HAP-1 (cell line): ENCODE measurements at regions not wholly inside any gene's neighbourhood (a gene's known extent, or its start where the extent isn't known, plus 50 kb on each side); places are given as distances from the start of the nearest gene placed in this dataset.

Source experiments
- DNase-seq, 2 experiments: peaks; one replicate each; pipeline ENCODE4 v3.0.0-alpha.2; 2016 to 2020; ENCODE audit warnings: low spot score in 2 of 2
- H3K27me3 ChIP-seq: fragments of 250-450 bp; sonication (Bioruptor Pico); 2 replicates; pipeline ENCODE4 v1.5.1; 2020; ENCODE audit warnings: low read depth, mild to moderate bottlenecking, moderate library complexity
- H3K36me3 ChIP-seq: fragments of 250-450 bp; sonication (Bioruptor Pico); replicated peaks from 2 replicates; pipeline ENCODE4 v1.5.1; 2020; ENCODE audit warnings: mild to moderate bottlenecking
- H3K4me1 ChIP-seq: fragments of 250-450 bp; sonication (Bioruptor Pico); 2 replicates; pipeline ENCODE4 v1.5.1; 2020; ENCODE audit warnings: mild to moderate bottlenecking
- H3K4me3 ChIP-seq: fragments of 250-450 bp; sonication (Bioruptor Pico); 2 replicates; pipeline ENCODE4 v1.5.1; 2020; ENCODE audit warnings: mild to moderate bottlenecking, moderate library complexity
- H3K9me3 ChIP-seq: fragments of 250-450 bp; sonication (Bioruptor Pico); 2 replicates; pipeline ENCODE4 v1.5.1; 2020; ENCODE audit warnings: mild to moderate bottlenecking, moderate library complexity
- in situ Hi-C: fragments of 300-500 bp; cut with MboI; formaldehyde crosslinking; loops from 3 replicates; pipeline ENCODE4 v1.14.3; 2020; ENCODE audit warnings: low sequenced_read_pairs, inconsistent platforms, mixed read lengths

DNA sequence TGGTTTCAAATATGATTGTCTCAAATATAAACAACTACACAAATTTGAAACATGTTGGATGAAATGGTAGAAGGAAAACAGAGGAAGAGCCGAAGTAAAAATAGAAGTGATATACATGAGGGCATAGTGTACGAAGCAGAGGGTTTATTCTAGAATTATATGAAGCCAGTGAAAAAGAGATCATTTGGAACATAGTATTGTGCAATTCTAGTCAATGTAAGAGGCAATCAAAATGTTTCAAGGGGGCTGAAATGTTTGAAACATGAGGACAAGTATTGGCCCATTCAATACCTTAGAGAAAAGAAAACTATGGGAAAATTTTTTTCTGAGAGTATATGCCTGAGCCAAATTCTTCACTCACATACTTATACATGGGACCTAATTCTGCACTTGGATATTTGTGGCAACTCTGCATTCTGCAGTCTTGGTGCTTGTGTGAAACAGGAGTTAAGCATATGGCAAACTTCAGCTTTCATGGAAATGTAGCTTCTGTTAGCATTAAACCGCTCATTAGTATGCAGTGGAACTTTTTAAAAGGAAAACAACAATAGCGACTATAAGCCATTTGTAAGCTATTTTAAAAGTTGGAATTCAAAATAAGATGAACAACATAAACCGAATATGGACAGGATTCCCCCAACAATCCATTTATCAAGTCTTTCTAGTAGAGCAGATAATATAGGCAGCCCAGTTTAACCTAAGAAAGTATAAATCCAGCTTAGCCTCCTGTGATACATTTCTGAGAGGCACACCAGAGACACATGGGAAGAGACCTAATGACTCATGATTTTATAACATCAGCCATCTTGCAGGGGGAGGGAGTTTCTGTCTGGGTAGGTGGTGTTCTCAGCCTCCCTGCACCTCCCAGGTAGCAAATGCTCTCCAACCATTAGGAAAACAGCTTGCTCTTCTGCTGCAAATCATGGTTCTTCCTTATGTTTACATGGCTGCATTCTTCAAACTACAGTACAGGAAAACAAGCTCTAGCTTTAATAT is 197.8 kb downstream of the PAX3 start:
- in situ Hi-C loops = no loop called here
- no peaks in the 10 kb centered on the region for H3K9me3 ChIP-seq
- H3K4me3 ChIP-seq = no peak overlapping the region
- H3K27me3 ChIP-seq = peaks cover 17% of the 10 kb centered on the region
- no peaks in the 10 kb centered on the region for H3K4me1 ChIP-seq
- no peaks in the 10 kb centered on the region for H3K36me3 ChIP-seq
- no peak for DNase-seq

DNA sequence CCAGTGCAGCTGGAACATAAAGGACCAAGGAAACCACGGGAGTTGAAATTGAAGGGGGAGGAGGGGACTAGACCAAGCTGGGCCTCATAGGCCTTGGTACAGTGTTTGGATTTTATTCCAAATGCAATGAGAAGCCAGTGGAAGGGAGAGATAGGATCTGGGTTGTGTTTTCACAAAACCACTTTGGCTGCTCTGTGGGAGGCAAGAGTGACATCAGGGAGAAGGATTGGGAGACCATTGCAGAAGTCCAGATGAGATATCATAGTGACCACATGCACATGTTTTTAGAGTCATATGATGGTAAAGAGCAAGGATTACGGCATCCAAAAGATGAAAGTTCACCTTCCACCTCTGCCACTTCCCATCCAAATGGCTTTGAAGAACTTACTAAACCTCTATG is 210.2 kb downstream of the PAX3 start:
- in situ Hi-C loops = no loop called here

DNA sequence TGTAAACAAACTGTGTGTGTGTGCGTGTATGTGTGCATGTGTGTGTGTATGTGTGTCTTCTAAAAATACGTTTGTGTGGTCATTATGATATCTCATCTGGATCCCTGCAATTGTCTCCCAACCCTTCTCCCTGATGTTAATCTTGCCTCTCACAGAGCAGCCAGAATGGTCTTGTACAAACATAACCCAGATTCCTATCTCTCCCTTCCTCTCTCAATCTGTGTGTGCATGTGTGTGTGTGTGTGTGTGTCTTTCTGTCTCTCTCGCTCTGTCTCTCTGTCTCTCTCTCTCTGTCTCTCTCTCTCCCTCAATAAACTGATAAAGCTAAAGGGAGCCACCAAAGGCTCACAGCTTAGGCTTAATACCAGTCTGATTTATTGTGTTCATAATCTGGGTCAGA is 210.8 kb downstream of the PAX3 start:
- in situ Hi-C loops = no loop called here
- DNase-seq = no peak
- peaks cover 13% of the 10 kb centered on the region for H3K27me3 ChIP-seq

More for the DNA sequence above, 210.2 kb downstream of the PAX3 start:
- H3K4me3 ChIP-seq = no peak overlapping the region
- no peaks in the 10 kb centered on the region for H3K36me3 ChIP-seq
- no peak for DNase-seq
- H3K9me3 ChIP-seq = no peaks in the 10 kb centered on the region; the same call in 1 of the 2 replicates
- H3K27me3 ChIP-seq = peaks cover 7% of the 10 kb centered on the region; the same call in 1 of the 2 replicates
- H3K4me1 ChIP-seq = no peaks in the 10 kb centered on the region

DNA sequence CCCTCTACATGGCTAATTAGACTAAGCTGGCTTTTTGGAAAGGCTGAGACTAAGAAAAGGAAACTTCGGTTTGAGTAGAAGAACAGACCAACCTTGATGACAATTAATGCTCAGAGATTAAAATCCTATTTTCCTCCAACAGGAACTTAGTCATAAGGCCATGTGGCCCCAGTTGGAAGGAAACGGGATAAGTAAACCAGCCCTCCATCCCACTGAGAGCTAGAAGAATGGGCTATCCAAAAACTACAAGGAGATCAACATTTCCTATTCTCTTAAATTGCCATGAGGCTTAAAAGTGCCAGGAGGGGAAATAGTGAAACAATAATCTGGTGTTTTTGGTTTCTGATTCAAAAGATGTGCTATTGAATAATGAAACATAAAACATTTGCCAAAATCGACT is 216.6 kb downstream of the PAX3 start:
- no peak for DNase-seq
- Histone ChIP-seq H3K36me3 (no peaks in the 10 kb centered on the region), H3K27me3 (peaks cover 26% of the 10 kb centered on the region), H3K4me3 (no peak overlapping the region), H3K4me1 (no peaks in the 10 kb centered on the region), H3K9me3 (no peaks in the 10 kb centered on the region; the same call in 1 of the 2 replicates)
- in situ Hi-C loops = no loop called here

More for the DNA sequence above, 210.8 kb downstream of the PAX3 start:
- H3K4me1 ChIP-seq = no peaks in the 10 kb centered on the region
- no peaks in the 10 kb centered on the region for H3K36me3 ChIP-seq
- H3K4me3 ChIP-seq = no peak overlapping the region
- no peaks in the 10 kb centered on the region; the same call in 1 of the 2 replicates for H3K9me3 ChIP-seq

DNA sequence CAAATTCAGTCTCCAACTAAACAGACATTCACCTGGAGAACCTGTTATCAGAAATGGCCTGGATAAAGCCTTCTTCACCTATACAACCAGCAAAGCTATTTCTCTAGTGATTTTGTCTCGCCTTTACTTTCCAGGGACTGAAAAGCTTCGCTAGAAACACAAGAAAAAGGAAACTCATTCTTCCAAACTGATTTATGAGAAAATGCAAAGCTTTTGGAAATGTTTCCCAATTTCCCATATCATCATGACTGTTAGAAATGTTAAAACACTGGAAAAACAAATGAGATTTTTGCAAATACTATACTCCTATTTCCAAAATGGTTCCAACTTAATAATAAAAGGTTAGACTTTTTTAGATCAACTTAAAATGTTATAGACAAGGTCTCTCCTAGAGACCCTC is 218.7 kb downstream of the PAX3 start:
- H3K4me1 ChIP-seq = no peaks in the 10 kb centered on the region; the same call in 1 of the 2 replicates
- in situ Hi-C loops = no loop called here
- H3K4me3 ChIP-seq = no peak overlapping the region
- no peaks in the 10 kb centered on the region; the same call in 1 of the 2 replicates for H3K9me3 ChIP-seq
- no peaks in the 10 kb centered on the region for H3K36me3 ChIP-seq
- H3K27me3 ChIP-seq = peaks cover 26% of the 10 kb centered on the region
- no peak for DNase-seq

DNA sequence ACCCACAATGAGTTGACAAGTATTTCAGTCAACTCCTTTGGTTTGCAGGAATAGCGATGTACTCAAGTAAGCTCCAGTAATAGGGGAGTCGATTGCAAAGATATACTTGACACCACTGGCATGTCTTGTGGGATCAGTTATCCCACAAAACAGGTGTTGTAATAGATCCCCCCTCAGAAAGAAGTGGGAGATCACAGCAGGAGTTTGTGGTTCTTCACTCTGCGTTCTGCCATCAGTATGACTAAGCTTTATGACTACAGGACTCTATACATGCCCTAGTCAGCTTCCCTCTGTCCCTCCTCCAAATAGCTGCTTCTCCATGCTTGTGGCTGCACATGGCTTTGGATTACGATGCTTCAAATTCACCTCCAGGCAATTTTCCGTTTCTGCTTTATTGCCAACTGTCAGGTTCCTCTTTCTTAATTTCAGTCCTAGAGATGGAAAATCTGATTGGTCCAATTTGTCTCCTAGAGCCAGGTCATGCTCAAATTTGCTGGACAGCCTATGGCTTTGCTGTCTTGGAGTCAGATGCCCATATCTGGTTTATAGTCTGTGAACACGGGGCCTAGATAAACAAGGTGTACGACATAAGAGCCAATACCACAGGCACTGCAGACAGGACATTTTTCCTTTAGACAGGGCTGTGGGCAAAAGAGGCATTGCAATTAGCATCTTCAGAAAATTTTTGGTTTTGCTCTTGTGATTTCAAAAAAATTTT is 221.7 kb downstream of the PAX3 start:
- no peak for DNase-seq
- Histone ChIP-seq H3K4me3 (no peak overlapping the region), H3K27me3 (peaks cover 9% of the 10 kb centered on the region), H3K4me1 (peaks cover 5% of the 10 kb centered on the region), H3K36me3 (no peaks in the 10 kb centered on the region), H3K9me3 (no peaks in the 10 kb centered on the region)
- in situ Hi-C loops = no loop called here

DNA sequence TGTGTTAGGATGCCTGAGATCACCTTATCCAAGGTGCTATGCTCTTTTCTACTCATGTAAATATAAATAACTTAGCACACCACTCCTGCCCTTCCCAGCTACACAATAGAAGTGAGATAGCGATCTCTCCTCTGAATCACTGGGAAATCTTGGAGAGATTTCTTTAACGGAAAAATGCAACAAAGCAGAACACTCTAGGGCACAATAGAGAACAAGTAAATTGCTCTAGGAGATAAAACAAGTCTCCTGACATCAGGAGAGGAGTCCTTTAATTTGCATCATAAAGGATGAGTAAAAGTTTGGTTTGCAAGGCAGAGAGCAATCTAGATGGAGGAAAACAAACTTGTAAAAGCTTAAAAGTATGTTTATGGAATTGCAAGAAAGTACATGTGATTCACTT is 224.1 kb downstream of the PAX3 start:
- Histone ChIP-seq H3K9me3 (no peaks in the 10 kb centered on the region), H3K36me3 (no peaks in the 10 kb centered on the region), H3K4me1 (peaks cover 5% of the 10 kb centered on the region), H3K27me3 (peaks cover 7% of the 10 kb centered on the region; the same call in 1 of the 2 replicates), H3K4me3 (no peak overlapping the region)
- peak in 1 of 2 experiments; percentile 63 for DNase-seq
- in situ Hi-C loops = loop anchor here (25.0 kb wide), 1 partner anchor 238 kb away; a partner anchor contains a TSS

DNA sequence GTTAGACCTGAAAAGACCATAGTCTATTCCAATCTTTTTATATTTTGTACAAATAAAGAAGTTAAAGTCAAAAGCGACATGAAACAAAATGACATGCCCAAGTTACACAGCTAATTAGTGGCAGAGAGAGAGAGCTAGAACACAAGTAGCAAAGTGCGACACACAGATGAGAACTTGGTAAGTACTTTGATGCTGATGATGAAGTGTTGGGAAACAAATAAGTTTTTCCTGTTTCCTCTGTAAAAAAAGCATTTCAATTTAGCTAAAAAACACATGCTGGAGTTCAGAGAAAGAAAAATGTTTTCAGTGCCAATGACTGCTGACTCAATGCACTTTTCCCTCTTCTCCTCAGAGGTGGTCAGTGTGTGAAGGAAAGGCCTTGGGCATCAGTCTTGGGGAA is 226.9 kb downstream of the PAX3 start:
- peaks cover 5% of the 10 kb centered on the region for H3K4me1 ChIP-seq
- H3K9me3 ChIP-seq = no peaks in the 10 kb centered on the region; the same call in 1 of the 2 replicates
- no peak overlapping the region for H3K4me3 ChIP-seq
- DNase-seq = no peak
- in situ Hi-C loops = loop anchor here (25.0 kb wide), 1 partner anchor 240 kb away; a partner anchor contains a TSS
- H3K36me3 ChIP-seq = no peaks in the 10 kb centered on the region
- peaks cover 7% of the 10 kb centered on the region; the same call in 1 of the 2 replicates for H3K27me3 ChIP-seq

DNA sequence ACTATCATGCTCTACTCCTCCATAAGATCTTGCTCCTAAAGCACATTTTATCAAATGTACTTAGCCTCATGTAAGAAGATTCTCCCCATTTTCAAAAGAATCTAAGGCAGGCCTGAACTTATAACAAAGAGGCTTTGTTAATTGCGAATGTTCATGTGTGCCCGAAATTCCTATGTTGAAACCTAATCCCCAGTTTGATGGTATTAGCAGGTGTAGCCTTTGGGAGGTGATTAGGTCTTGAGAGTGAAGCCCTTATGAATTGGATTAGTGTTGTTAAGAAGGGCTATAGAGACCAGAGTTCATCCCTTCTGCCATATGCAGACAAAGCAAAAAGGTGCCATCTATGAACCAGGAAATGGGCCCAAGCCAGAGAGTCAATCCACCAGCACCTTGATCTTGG is 234.5 kb downstream of the PAX3 start:
- Histone ChIP-seq H3K9me3 (no peaks in the 10 kb centered on the region; the same call in 1 of the 2 replicates), H3K36me3 (no peaks in the 10 kb centered on the region), H3K27me3 (no peaks in the 10 kb centered on the region), H3K4me3 (no peak overlapping the region), H3K4me1 (no peaks in the 10 kb centered on the region)
- no peak for DNase-seq
- in situ Hi-C loops = loop anchor here (25.0 kb wide), 1 partner anchor 248 kb away; a partner anchor contains a TSS

DNA sequence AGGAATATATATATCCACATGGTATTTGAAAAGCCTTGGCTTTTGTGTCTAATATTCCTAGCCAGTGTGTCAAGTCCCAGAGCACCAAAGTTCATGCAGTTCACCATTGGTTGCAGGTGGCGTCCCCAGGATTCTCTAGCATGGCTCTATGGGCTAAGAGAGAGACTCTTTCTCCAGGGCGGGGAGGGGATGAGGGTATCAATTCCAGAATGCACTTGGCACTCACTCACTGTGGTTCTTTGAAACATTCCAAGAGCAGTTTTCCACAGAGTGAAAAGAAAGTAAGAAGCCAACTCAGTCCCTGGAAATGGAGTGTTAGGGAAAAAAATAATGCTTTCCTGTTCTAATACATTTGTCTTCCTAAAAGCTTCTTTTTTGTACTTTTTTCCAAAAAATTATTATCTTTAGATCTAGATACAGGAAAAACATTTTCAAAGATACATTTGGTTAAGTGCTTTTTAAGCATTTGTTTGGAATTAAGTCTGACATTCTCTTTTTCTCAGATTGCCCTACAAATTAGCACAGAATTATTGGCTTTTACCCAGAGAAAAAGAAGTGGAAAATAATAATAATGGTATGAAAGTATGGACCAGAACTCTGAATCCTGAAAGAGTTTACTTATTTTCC is 239.9 kb downstream of the PAX3 start:
- DNase-seq = no peak
- no peaks in the 10 kb centered on the region for H3K4me1 ChIP-seq
- H3K27me3 ChIP-seq = peaks cover 21% of the 10 kb centered on the region
- no peak overlapping the region for H3K4me3 ChIP-seq
- in situ Hi-C loops = loop anchor here (25.0 kb wide), 1 partner anchor 253 kb away; a partner anchor contains a TSS
- no peaks in the 10 kb centered on the region for H3K9me3 ChIP-seq
- H3K36me3 ChIP-seq = no peaks in the 10 kb centered on the region

DNA sequence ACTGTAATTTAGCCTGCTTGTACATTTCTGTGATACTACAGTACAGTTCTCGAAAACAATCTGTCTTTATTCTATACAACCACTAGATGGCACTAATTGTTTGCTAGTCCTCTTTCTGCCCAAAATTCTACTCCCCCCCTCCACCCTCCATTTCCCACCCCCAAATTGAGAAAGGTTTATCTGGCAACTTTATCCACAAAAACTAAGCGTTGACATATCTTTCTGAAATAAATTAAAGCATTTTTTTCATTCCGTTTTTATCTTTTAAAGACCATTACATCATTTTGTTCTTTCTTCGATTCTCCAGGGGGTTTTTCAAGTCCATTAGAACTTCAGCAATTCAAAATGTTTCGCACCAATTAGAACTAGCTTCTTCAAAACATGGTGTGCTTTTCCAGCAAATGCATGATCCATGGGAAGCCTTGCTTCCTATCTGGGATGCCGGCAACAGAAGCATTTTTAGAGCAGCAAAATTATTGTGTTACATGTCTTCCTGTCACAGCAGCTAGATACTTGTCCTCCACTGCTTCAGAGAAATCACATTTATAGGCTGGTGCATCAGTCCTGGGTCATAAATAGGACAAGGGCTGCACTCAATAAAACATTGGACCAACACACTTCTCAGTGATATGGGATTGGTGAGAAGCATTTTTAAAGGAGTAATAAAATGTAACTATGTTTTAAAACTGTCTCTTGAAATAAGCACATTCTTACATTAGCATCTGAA is 241.3 kb downstream of the PAX3 start:
- DNase-seq = peak in 1 of 2 experiments; percentile 18
- peaks cover 21% of the 10 kb centered on the region for H3K27me3 ChIP-seq
- in situ Hi-C loops = loop anchor here (25.0 kb wide), 1 partner anchor 255 kb away; a partner anchor contains a TSS
- H3K36me3 ChIP-seq = no peaks in the 10 kb centered on the region
- H3K4me3 ChIP-seq = no peak overlapping the region
- H3K4me1 ChIP-seq = no peaks in the 10 kb centered on the region
- H3K9me3 ChIP-seq = no peaks in the 10 kb centered on the region

DNA sequence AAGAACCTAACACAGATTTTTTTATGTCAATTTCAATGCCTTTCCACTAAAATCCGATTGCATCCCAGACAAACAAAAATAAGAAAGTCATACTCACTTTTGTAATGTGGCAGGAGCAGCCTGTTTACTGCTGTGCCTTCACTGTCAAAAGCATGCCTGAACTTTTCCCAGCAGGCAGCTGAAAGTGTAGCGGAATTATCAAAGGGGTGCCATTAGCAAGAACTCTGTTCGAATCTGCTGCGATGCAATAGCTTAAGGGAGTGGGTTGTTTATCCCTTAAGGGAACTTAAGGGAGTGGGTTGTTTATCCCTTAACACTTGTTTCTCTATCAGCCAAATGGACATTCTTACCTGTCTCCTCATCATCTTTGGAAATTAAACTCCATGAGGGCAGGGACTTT is 243.5 kb downstream of the PAX3 start:
- Histone ChIP-seq H3K36me3 (no peaks in the 10 kb centered on the region), H3K4me3 (no peak overlapping the region), H3K27me3 (peaks cover 21% of the 10 kb centered on the region), H3K4me1 (no peaks in the 10 kb centered on the region), H3K9me3 (no peaks in the 10 kb centered on the region)
- DNase-seq = no peak
- in situ Hi-C loops = loop anchor here (25.0 kb wide), 1 partner anchor 257 kb away; a partner anchor contains a TSS

DNA sequence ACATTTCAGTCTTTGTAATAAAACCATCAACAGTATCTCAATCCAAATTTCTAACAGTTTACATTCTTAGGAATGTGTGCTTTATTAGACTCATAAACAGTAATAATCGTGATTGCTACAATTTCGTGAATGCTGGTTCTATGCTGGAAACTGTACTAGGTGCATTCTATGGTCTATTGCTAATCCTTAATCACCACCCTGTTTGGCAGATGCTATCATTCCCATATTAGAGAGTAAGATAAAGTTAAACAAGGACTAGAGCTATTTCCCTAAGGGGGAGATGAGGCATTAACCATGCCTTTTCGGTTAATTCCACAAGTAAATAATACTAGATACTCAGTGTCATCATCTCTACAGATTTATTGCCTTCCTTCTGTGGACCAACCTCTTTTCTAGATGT is 244.0 kb downstream of the PAX3 start:
- H3K36me3 ChIP-seq = no peaks in the 10 kb centered on the region
- H3K27me3 ChIP-seq = peaks cover 21% of the 10 kb centered on the region
- no peak for DNase-seq
- H3K4me1 ChIP-seq = no peaks in the 10 kb centered on the region
- in situ Hi-C loops = loop anchor here (25.0 kb wide), 1 partner anchor 257 kb away; a partner anchor contains a TSS
- H3K9me3 ChIP-seq = no peaks in the 10 kb centered on the region
- no peak overlapping the region for H3K4me3 ChIP-seq
